ENCODE measurements at regions not wholly inside any gene's neighbourhood (a gene's known extent, or its start where the extent isn't known, plus 50 kb on each side); places are given as distances from the start of the nearest gene placed in this dataset.

DNA sequence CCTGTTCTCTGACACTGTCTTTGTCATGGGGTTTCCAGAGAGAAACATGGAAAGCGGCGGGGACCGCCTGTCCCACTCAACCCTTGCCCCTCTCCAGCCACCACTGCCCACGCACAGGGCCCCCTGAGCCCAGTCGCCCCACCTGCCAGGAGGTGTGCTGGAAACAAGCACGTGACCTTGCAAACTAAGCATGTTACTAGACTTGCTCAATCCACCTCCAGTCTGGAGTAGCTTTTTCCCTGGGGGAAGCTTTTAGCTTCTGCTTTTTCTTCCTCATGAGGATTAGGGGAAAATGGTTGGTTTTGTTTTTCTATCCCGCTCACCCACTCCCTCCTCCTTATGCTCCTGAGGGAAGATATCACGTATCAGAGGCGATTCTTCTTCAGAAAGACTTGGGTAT is 105.7 kb downstream of the PLEKHG1 start (continued):
- TF ChIP-seq RARB (CRISPR knock-in tag; IDR thresholded peaks at IDR 0.05) (no peak), ISL1 (CRISPR knock-in tag; IDR thresholded peaks at IDR 0.05) (no peak)
- TF ChIP-seq, protein P1, sequence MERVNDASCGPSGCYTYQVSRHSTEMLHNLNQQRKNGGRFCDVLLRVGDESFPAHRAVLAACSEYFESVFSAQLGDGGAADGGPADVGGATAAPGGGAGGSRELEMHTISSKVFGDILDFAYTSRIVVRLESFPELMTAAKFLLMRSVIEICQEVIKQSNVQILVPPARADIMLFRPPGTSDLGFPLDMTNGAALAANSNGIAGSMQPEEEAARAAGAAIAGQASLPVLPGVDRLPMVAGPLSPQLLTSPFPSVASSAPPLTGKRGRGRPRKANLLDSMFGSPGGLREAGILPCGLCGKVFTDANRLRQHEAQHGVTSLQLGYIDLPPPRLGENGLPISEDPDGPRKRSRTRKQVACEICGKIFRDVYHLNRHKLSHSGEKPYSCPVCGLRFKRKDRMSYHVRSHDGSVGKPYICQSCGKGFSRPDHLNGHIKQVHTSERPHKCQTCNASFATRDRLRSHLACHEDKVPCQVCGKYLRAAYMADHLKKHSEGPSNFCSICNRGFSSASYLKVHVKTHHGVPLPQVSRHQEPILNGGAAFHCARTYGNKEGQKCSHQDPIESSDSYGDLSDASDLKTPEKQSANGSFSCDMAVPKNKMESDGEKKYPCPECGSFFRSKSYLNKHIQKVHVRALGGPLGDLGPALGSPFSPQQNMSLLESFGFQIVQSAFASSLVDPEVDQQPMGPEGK (CRISPR knock-in tag; IDR thresholded peaks at IDR 0.05; ENCODE audit: borderline replicate concordance) = no peak

GRCh38 chr6:150710236-150710635 is 110.6 kb downstream of the PLEKHG1 start:
- ATAC-seq = no peak

More at GRCh38 chr6:150710236-150710635, 110.6 kb downstream of the PLEKHG1 start:
- TF ChIP-seq ZC3H10 (CRISPR knock-in tag; IDR thresholded peaks at IDR 0.05) (no peak), GLIS3 (CRISPR knock-in tag; IDR thresholded peaks at IDR 0.05) (no peak), CSDC2 (CRISPR knock-in tag; IDR thresholded peaks at IDR 0.05) (no peak), TSHZ2 (CRISPR knock-in tag; IDR thresholded peaks at IDR 0.05) (no peak), BACH2 (CRISPR knock-in tag; IDR thresholded peaks at IDR 0.05; ENCODE audit: borderline replicate concordance) (no peak), TCF4 (CRISPR knock-in tag; IDR thresholded peaks at IDR 0.05; ENCODE audit: borderline replicate concordance) (no peak), POU6F1 (CRISPR knock-in tag; IDR thresholded peaks at IDR 0.05; ENCODE audit: borderline replicate concordance, low read depth) (no peak), ZNF565 (CRISPR knock-in tag; conservative IDR thresholded peaks at IDR 0.05; ENCODE audit: low read depth) (no peak), TOX (CRISPR knock-in tag; IDR thresholded peaks at IDR 0.05; ENCODE audit: borderline replicate concordance) (no peak), ZFP3 (CRISPR knock-in tag; IDR thresholded peaks at IDR 0.05) (no peak), PPARA (CRISPR knock-in tag; IDR thresholded peaks at IDR 0.05; ENCODE audit: borderline replicate concordance) (no peak), ESRRG (CRISPR knock-in tag; IDR thresholded peaks at IDR 0.05) (no peak), CREB5 (CRISPR knock-in tag; IDR thresholded peaks at IDR 0.05; ENCODE audit: low read depth) (no peak), ZNF70 (CRISPR knock-in tag; IDR thresholded peaks at IDR 0.05) (no peak), RARB (CRISPR knock-in tag; IDR thresholded peaks at IDR 0.05) (no peak), ZFP30 (CRISPR knock-in tag; IDR thresholded peaks at IDR 0.05) (no peak), ZNF8 (CRISPR knock-in tag; IDR thresholded peaks at IDR 0.05) (no peak), ARNTL (CRISPR knock-in tag; IDR thresholded peaks at IDR 0.05; ENCODE audit: borderline replicate concordance, low read depth) (no peak)
- TF ChIP-seq, protein P1 (CRISPR knock-in tag; IDR thresholded peaks at IDR 0.05; ENCODE audit: borderline replicate concordance) = no peak
- TF ChIP-seq, protein P2, sequence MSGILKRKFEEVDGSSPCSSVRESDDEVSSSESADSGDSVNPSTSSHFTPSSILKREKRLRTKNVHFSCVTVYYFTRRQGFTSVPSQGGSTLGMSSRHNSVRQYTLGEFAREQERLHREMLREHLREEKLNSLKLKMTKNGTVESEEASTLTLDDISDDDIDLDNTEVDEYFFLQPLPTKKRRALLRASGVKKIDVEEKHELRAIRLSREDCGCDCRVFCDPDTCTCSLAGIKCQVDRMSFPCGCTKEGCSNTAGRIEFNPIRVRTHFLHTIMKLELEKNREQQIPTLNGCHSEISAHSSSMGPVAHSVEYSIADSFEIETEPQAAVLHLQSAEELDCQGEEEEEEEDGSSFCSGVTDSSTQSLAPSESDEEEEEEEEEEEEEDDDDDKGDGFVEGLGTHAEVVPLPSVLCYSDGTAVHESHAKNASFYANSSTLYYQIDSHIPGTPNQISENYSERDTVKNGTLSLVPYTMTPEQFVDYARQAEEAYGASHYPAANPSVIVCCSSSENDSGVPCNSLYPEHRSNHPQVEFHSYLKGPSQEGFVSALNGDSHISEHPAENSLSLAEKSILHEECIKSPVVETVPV (CRISPR knock-in tag; IDR thresholded peaks at IDR 0.05) = no peak

Data from SK-N-SH treated with all-trans-retinoic acid at 6 μM for 48 hours (cell line).